Testis (tissue), 2 donors: ENCODE measurements at regions not wholly inside any gene's neighbourhood (a gene's known extent, or its start where the extent isn't known, plus 50 kb on each side); places are given as distances from the start of the nearest gene placed in this dataset.

Experiments used
- CTCF ChIP-seq, 3 experiments: fragments of 450-650 bp in 2 of 3; fragments of 200-600 bp in 1 of 3; sonication (generic) in 1 of 3; IDR thresholded peaks; one replicate each; pipeline ENCODE4 v1.5.1; 2016 to 2019; ENCODE audit warnings: antibody characterized with exemption in 3 of 3, mild to moderate bottlenecking in 2 of 3, moderate library complexity in 1 of 3
- POLR2A ChIP-seq: fragments of 450-650 bp; IDR thresholded peaks from one replicate; pipeline ENCODE4 v1.6.1; 2017; ENCODE audit warnings: antibody characterized with exemption, mild to moderate bottlenecking, moderate library complexity

GRCh38 chr7:79979437-79979836 lies 155.2 kb upstream of the GNAI1 start:
- TF ChIP-seq CTCF (IDR thresholded peaks at IDR 0.05) (no peak), POLR2A (no peak)
